Osteocyte (in vitro differentiated cells): ENCODE measurements at regions not wholly inside any gene's neighbourhood (a gene's known extent, or its start where the extent isn't known, plus 50 kb on each side); places are given as distances from the start of the nearest gene placed in this dataset.

Experiments
- DNase-seq: peaks from one replicate; pipeline ENCODE4 v3.0.0; 2021; ENCODE audit warnings: mixed read lengths; ENCODE audit not compliant: unreplicated experiment; ENCODE audit errors: extremely low spot score
- H3K27ac Mint-ChIP-seq: one replicate; pipeline ENCODE4 v1.8.0; 2021; ENCODE audit warnings: mild to moderate bottlenecking, mixed read lengths; ENCODE audit not compliant: unreplicated experiment
- H3K27me3 Mint-ChIP-seq: one replicate; pipeline ENCODE4 v1.8.0; 2021; ENCODE audit warnings: mixed read lengths; ENCODE audit not compliant: unreplicated experiment
- H3K36me3 Mint-ChIP-seq: one replicate; pipeline ENCODE4 v1.8.0; 2021; ENCODE audit warnings: mixed read lengths; ENCODE audit not compliant: unreplicated experiment
- H3K4me1 Mint-ChIP-seq: one replicate; pipeline ENCODE4 v1.8.0; 2021; ENCODE audit warnings: mixed read lengths; ENCODE audit not compliant: unreplicated experiment
- H3K4me3 Mint-ChIP-seq: one replicate; pipeline ENCODE4 v1.8.0; 2021; ENCODE audit warnings: mild to moderate bottlenecking, moderate library complexity, mixed read lengths; ENCODE audit not compliant: unreplicated experiment
- H3K9me3 Mint-ChIP-seq: one replicate; pipeline ENCODE4 v1.8.0; 2021; ENCODE audit warnings: mixed read lengths; ENCODE audit not compliant: unreplicated experiment
- TF ChIP-seq, protein P1 (sequence below): fragments of 200-600 bp; sonication (generic); IDR thresholded peaks from 2 replicates; pipeline ENCODE4 v1.5.0; 2021; ENCODE audit warnings: antibody characterized with exemption, mild to moderate bottlenecking, moderate library complexity

DNA sequence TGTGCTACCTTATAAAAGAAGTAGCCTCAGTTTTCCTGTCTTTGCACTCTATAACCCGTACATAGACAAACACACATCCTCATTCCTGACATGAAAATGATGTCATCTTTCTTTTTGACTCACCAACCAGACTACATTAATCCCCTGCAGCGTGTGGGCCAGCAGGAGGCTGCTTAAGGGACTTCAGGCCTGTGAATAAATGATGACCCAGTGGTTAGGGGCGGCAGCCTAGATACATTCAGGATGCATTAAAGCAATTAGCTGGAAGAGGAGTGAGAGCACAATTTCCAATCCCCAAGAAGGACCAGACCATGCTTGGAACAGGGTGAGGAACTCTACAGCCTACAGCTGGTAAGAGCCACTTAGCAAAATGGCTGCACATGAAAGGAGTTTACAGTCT, 57.3 kb upstream of the KLF7 start:
- TF ChIP-seq, protein P1, sequence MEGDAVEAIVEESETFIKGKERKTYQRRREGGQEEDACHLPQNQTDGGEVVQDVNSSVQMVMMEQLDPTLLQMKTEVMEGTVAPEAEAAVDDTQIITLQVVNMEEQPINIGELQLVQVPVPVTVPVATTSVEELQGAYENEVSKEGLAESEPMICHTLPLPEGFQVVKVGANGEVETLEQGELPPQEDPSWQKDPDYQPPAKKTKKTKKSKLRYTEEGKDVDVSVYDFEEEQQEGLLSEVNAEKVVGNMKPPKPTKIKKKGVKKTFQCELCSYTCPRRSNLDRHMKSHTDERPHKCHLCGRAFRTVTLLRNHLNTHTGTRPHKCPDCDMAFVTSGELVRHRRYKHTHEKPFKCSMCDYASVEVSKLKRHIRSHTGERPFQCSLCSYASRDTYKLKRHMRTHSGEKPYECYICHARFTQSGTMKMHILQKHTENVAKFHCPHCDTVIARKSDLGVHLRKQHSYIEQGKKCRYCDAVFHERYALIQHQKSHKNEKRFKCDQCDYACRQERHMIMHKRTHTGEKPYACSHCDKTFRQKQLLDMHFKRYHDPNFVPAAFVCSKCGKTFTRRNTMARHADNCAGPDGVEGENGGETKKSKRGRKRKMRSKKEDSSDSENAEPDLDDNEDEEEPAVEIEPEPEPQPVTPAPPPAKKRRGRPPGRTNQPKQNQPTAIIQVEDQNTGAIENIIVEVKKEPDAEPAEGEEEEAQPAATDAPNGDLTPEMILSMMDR: no peak
- no peaks in the 10 kb centered on the region for H3K9me3 Mint-ChIP-seq
- H3K36me3 Mint-ChIP-seq: no peaks in the 10 kb centered on the region
- no peak for DNase-seq
- H3K27me3 Mint-ChIP-seq: no peaks in the 10 kb centered on the region
- H3K27ac Mint-ChIP-seq: no peak overlapping the region
- peaks cover 34% of the 10 kb centered on the region for H3K4me1 Mint-ChIP-seq
- no peak overlapping the region for H3K4me3 Mint-ChIP-seq

DNA sequence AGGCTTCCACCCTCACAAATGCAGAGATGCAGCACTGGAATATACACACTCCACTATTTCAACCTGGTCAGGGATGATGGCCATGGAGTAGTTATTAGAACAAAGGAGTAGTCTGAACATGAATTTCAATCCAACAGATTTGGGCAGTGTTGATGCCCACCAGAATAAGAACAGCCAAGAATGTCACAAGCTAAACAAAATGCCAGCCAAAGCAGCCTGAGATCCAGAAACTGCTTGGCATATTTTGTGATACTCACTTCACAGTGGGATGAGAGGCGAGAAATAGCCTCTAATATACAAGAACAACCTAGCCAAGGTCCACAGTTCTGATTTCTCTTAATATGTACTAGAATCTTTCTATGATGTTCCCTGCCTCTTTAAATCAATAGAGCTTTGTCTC, 58.6 kb upstream of the KLF7 start:
- Mint-ChIP-seq H3K27ac (no peak overlapping the region), H3K36me3 (no peaks in the 10 kb centered on the region), H3K27me3 (no peaks in the 10 kb centered on the region), H3K9me3 (no peaks in the 10 kb centered on the region), H3K4me1 (peaks cover 40% of the 10 kb centered on the region), H3K4me3 (no peak overlapping the region)
- no peak for DNase-seq
- TF ChIP-seq, protein P1: no peak

DNA sequence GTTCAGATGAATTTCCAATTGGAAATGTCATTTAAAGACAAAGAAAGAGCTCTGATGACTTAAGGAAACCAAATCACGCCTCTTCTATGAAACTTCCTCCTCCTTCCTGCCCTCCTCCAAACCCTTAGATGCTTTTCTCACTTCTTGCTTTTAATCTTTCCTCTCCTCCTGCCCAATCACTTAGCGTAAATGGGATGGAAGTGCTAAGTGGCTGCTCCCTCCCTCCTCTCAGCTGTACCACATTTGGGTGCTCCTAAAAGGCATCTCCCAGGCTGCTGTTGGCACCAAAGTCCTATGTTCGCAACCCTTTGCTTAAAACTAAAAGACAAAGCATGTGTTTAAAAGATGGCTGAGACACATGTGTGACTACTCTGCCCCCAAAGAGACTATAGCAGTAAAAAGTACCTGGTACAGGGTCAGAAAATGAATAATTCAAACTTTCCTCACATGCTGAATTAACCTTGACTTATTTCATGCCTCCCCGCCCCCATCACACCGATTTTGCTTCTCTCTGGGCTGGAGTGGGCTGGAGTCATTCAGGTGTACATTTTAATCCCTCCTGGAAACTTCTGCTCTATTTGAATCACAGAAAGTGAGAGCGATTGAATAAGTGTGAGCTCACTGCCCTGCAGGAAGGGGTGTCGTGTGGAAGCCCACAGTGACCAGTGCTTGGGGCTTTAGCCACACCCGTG, 59.2 kb upstream of the KLF7 start:
- DNase-seq: no peak
- TF ChIP-seq, protein P1: no peak
- Mint-ChIP-seq H3K27me3 (no peaks in the 10 kb centered on the region), H3K4me1 (peaks cover 38% of the 10 kb centered on the region), H3K4me3 (no peak overlapping the region), H3K36me3 (no peaks in the 10 kb centered on the region), H3K9me3 (no peaks in the 10 kb centered on the region), H3K27ac (no peak overlapping the region)

DNA sequence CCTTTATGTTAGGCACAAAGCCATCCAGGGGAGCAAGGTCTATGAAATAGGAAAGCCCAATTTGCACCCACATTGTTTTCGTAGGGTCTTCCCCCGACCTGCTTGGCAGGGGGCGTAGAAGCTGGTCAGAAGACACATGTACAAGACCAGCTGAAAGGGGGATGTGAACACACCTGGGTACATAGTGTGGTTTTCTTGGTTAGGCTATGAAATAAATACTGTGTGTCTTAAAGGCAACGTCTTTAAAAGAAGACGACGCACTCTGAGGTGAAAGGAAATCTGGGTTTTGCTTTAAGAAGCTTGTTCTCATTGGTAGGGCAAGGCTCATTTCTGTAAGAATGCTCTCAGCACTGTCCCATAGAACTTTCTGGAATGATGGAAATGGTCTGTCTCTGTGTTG, 60.0 kb upstream of the KLF7 start:
- TF ChIP-seq, protein P1: no peak
- Mint-ChIP-seq H3K27ac (no peak overlapping the region), H3K4me1 (peaks cover 34% of the 10 kb centered on the region), H3K4me3 (no peak overlapping the region), H3K36me3 (no peaks in the 10 kb centered on the region), H3K27me3 (no peaks in the 10 kb centered on the region), H3K9me3 (no peaks in the 10 kb centered on the region)
- no peak for DNase-seq

DNA sequence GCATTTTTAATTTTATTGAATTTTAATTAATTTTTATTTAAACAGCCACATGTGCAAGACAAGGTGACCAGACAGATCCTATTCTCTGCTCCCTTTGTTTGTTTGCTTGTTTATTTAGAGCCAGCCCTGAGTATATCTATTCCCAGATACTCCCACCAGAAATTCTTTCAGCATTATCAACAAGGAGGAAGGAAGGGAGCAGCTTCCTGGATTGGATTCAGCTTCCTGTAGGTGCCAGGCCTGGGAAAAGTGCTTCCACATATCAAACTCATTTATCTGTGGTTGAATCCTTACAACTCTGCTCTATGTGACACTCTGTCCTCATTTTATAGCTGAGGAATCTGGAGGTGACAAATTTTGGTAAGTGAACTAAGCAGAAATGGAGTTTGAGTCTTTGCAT, 60.5 kb upstream of the KLF7 start:
- TF ChIP-seq, protein P1: no peak
- Mint-ChIP-seq H3K4me3 (no peak overlapping the region), H3K27ac (no peak overlapping the region), H3K27me3 (no peaks in the 10 kb centered on the region), H3K36me3 (no peaks in the 10 kb centered on the region), H3K9me3 (no peaks in the 10 kb centered on the region), H3K4me1 (peaks cover 36% of the 10 kb centered on the region)
- DNase-seq: no peak
